ENCODE measurements at regions not wholly inside any gene's neighbourhood (a gene's known extent, or its start where the extent isn't known, plus 50 kb on each side); places are given as distances from the start of the nearest gene placed in this dataset.

- no peak overlapping the region for H3K27ac ChIP-seq (ENCODE audit: insufficient read depth, low read depth, low read length)
- no peak overlapping the region for H3K9ac ChIP-seq (replicated peaks; ENCODE audit: extremely low read depth, insufficient read depth, low read length)
- intact Hi-C loops (cut with micrococcal nuclease) = no loop called here
- no TSS peak for BruUV-seq (replicated peaks)
- H3K9me1 ChIP-seq (replicated peaks; ENCODE audit: control insufficient read depth, extremely low read depth, insufficient read depth, low read length) = no peaks in the 10 kb centered on the region
- H3K4me3 ChIP-seq (replicated peaks in 1 of 3; ENCODE audit: insufficient read depth in 1 of 3, low read depth in 1 of 3, low read length in 3 of 3) = no peak overlapping the region
- no peak for TF ChIP-seq FOS (IDR thresholded peaks at IDR 0.05; ENCODE audit: borderline replicate concordance, insufficient read depth, low read length)
- TF ChIP-seq JUN (IDR thresholded peaks at IDR 0.05; ENCODE audit: borderline replicate concordance, insufficient read depth, insufficient read length, low read depth) = no peak
- TF ChIP-seq CTCF (IDR thresholded peaks at IDR 0.05; ENCODE audit: extremely low read depth in 1 of 2, insufficient read depth in 1 of 2, low read depth in 1 of 2, low read length in 2 of 2) = no peak
- TF ChIP-seq POLR2A (IDR thresholded peaks at IDR 0.05; ENCODE audit: low read depth, low read length) = no peak
- no peak for TF ChIP-seq EZH2 (IDR thresholded peaks at IDR 0.05; ENCODE audit: borderline replicate concordance, low read depth, low read length, severe bottlenecking)
- TF ChIP-seq GATA2 (IDR thresholded peaks at IDR 0.05; ENCODE audit: insufficient read depth, insufficient read length, low read depth, low read length) = no peak
- no peak for TF ChIP-seq MYC (IDR thresholded peaks at IDR 0.05; ENCODE audit: low read depth, low read length)
- no peak for TF ChIP-seq POLR2AphosphoS5 (IDR thresholded peaks at IDR 0.05; ENCODE audit: insufficient read depth, low read depth, low read length)
- no peak for TF ChIP-seq MAX (IDR thresholded peaks at IDR 0.05; ENCODE audit: insufficient read depth, insufficient read length)
- H3K79me2 ChIP-seq (ENCODE audit: control insufficient read depth, insufficient read depth, low read length) = no peaks in the 10 kb centered on the region
- H3K4me1 ChIP-seq (ENCODE audit: control insufficient read depth, extremely low read depth, insufficient read depth, low read length) = no peaks in the 10 kb centered on the region
- no peak for FAIRE-seq
- no peaks in the 10 kb centered on the region for H4K20me1 ChIP-seq (replicated peaks; ENCODE audit: control insufficient read depth, extremely low read depth, insufficient read depth, low read length)
- H2AFZ ChIP-seq (ENCODE audit: low read depth, low read length) = no peak overlapping the region
- H3K9me3 ChIP-seq (replicated peaks; ENCODE audit: control insufficient read depth, insufficient read depth, low read length) = no peaks in the 10 kb centered on the region
- ChIA-PET POLR2A (no interaction called here), CTCF (interaction anchor here (0.9 kb wide), 1 partner anchor 130 kb away, joined by 3 read pairs; no protein-coding TSS in a partner anchor)
- H3K36me3 ChIP-seq (ENCODE audit: control insufficient read depth in 2 of 2, extremely low read depth in 1 of 2, insufficient read depth in 2 of 2, low read length in 2 of 2) = no peaks in the 10 kb centered on the region
- peaks cover 0 to 1% of the 10 kb centered on the region in 2 experiments for H3K27me3 ChIP-seq (ENCODE audit: control insufficient read depth in 2 of 2, insufficient read depth in 2 of 2, low read length in 2 of 2)
- dilution Hi-C loops (cut with MboI; ENCODE audit: extremely low pct_ligation_motif_present, low sequenced_read_pairs) = no loop called here
- DNase-seq (ENCODE audit: low read depth, low spot score) = no peak
- H3K4me2 ChIP-seq (ENCODE audit: insufficient read depth, low read length) = no peak overlapping the region
These were observed 56.3 kb upstream of the KCNA5 start for GRCh38 chr12:4987076-4988046.
